GM10266 (cell line): ENCODE measurements at regions not wholly inside any gene's neighbourhood (a gene's known extent, or its start where the extent isn't known, plus 50 kb on each side); places are given as distances from the start of the nearest gene placed in this dataset.

Source experiments
- DNase-seq: peaks from one replicate; pipeline ENCODE4 v3.0.0; 2012; ENCODE audit errors: extremely low spot score
- TF ChIP-seq, protein P1 (sequence below): IDR thresholded peaks from 2 replicates; pipeline ENCODE4 v1.5.1; 2012; ENCODE audit warnings: mild to moderate bottlenecking, low read depth; ENCODE audit not compliant: control insufficient read depth, insufficient read depth; ENCODE audit errors: missing control alignments

DNA sequence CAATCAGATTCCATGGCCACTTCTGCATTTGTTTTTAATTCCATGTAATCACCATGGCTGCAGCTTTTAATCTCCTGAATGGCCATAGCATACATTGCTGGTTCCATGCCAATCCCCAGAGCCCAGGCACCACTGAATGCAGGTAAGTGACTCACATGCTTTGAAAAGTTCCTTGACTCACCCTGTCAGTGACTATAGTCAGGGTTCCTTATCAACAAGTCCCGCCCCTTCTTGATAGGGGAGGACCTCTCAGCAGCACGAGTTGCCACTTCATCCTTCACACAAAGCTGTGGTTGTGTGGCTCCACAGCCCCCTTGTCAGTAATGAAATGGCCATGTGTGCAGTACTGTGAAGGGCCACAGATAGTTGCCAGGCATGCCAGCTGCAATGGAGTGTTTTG, 516.6 kb downstream of the PPARGC1A start:
- TF ChIP-seq, protein P1, sequence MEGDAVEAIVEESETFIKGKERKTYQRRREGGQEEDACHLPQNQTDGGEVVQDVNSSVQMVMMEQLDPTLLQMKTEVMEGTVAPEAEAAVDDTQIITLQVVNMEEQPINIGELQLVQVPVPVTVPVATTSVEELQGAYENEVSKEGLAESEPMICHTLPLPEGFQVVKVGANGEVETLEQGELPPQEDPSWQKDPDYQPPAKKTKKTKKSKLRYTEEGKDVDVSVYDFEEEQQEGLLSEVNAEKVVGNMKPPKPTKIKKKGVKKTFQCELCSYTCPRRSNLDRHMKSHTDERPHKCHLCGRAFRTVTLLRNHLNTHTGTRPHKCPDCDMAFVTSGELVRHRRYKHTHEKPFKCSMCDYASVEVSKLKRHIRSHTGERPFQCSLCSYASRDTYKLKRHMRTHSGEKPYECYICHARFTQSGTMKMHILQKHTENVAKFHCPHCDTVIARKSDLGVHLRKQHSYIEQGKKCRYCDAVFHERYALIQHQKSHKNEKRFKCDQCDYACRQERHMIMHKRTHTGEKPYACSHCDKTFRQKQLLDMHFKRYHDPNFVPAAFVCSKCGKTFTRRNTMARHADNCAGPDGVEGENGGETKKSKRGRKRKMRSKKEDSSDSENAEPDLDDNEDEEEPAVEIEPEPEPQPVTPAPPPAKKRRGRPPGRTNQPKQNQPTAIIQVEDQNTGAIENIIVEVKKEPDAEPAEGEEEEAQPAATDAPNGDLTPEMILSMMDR = no peak
- DNase-seq = no peak

DNA sequence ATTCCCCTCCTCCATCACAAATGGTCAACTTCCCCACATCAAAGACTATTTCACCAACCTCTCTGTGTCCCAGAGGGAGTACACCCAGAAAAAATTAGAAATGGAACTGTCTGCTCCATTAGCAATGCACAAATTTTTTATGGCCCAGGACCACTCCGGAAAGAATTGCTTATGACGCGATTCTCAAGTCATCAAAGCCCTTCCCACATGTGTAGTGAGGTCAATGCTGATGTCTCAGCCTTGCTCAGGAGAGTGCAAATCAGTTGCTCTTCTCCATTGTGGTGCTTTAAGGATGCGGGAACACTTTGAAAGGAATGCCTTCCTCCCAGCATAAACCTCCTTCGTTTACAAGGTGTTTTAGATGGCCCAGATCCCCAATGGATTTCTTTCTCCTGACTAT, 518.3 kb downstream of the PPARGC1A start:
- TF ChIP-seq, protein P1 = no peak
- no peak for DNase-seq

DNA sequence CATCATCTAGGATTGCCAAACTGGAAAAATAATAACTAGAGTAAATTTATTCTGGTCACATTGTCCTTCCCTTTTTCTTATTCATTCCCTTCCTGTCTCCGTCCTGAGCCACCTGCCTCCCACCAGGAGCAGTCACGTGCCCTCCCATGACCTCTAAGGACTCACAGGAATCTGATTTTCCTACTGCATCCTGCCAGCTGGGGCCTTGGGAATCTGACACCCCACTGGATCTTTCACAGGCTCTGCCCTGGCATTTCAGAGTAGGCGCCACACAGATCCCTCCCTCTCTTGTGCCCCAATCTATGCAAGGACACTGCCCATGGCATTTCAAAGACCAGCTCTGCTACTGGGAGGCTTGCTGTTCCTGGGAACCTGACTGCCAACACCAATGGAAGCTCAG, 520.5 kb downstream of the PPARGC1A start:
- DNase-seq = no peak
- TF ChIP-seq, protein P1 = no peak

DNA sequence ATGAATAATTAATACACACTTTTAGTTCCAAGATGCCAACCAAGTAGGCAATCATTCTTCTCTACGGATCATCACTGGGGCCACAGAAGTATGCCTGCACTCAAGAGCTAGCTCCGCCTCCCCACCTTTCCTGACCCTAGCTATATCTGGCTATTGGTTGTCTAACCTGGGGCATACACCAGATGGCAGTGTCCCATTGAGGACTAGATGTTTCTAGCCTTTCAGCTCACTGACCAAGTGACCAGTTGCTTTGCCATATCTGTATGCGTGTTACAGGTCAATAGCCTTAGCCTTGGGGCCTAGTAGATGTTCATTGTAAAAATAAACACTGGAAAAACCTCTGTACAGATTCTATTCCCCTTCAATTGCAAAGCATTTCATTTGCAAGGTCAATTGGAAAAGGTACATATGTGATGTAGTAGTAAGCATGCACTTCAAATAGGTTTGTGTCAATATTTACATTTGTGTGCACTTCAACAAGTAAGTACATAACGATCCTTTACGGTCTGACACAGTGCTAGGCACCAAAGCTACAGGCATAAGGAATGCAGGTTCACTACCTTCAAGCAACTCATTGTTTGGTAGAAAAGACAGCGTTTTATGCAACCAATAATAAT, 521.7 kb downstream of the PPARGC1A start:
- TF ChIP-seq, protein P1 = peak; percentile 1

DNA sequence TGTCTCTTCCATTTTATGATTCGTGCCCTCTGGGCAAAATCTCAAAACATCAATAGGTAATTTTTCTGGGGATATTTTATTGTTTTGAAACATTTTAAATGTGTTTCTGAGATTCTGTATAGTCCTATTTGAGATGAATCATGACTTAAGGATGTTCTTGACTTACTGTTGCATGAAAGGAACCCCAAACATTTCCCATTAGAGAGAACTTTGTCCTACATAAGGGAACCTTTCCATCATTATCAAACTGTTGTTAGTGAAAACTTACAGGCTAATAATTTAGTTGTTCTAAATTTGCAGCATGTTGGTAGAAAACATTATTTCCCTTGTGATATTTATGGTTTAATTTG, 523.3 kb downstream of the PPARGC1A start:
- DNase-seq = no peak
- TF ChIP-seq, protein P1 = no peak

More for the DNA sequence above, 521.7 kb downstream of the PPARGC1A start:
- no peak for DNase-seq

DNA sequence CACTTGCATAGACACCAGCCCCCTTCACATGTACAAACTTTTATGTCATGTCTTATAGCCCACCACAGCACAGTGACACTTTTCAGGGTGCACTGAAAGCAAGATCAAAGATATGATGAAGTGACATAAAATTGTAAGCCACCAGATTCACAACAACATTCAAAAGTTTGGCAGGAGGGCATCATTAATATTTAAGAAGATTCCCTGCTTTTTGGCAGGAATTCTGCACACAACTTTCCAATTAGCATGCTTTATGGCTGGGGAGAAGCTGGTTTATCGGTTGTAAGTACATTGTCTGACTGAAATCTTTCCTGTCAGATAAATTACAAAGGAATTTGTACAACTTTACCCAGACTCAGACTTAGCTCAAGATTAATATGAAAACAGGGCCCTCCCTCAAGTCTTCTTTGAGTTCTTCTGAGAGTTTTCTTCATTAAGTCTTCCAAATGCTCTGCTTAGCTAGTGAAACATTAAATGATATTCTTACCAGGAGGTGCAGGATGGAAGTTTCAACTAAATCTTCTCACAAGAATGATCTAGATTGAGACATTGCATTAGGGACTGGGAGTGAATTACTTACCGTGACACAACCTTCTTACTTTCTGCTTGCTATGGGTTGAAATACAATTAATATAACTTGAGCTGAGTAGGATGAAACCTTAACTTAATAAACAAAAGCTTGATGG, 523.8 kb downstream of the PPARGC1A start:
- DNase-seq = no peak
- TF ChIP-seq, protein P1 = no peak

DNA sequence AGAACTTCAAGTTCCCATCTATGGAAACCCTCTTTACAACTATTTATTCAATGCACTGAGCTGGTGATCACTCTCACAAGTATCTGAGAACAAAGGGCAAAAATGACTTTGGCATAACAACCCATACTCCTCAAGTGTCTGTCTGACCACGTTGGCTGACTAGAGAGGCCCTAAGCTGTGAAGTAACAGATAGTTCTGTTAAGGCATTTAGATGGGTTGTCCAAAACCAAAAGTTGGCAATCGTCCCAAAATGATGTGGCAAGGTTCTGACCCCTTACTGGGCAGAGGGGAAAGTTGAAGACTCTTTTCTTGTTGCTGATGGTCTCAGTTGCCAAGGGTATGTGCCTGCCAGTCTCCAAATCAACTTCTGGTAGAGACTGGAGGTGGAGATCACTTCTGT, 524.8 kb downstream of the PPARGC1A start:
- DNase-seq = no peak
- TF ChIP-seq, protein P1 = no peak
